H9 (cell line): ENCODE measurements at regions not wholly inside any gene's neighbourhood (a gene's known extent, or its start where the extent isn't known, plus 50 kb on each side); places are given as distances from the start of the nearest gene placed in this dataset.

ENCODE experiments used
- DNase-seq: peaks from one replicate; pipeline ENCODE4 v3.0.0-alpha.2; 2017
- H2AFZ ChIP-seq: one replicate; pipeline ENCODE4 v1.6.1; 2013; ENCODE audit warnings: mild to moderate bottlenecking, low read length, control low read depth, moderate library complexity
- H2AK5ac ChIP-seq: 2 replicates; pipeline ENCODE4 v1.6.1; 2013; ENCODE audit warnings: low read length, control low read depth, mixed read lengths; ENCODE audit not compliant: insufficient read length
- H2BK120ac ChIP-seq: one replicate; pipeline ENCODE4 v1.6.1; 2013; ENCODE audit warnings: low read depth, mild to moderate bottlenecking, low read length, control low read depth, inconsistent platforms; ENCODE audit not compliant: poor library complexity, severe bottlenecking
- H2BK12ac ChIP-seq: 2 replicates; pipeline ENCODE4 v1.6.1; 2013; ENCODE audit warnings: low read length, control low read depth, mixed read lengths, low read depth; ENCODE audit not compliant: insufficient read length
- H2BK15ac ChIP-seq: 2 replicates; pipeline ENCODE4 v1.6.1; 2013; ENCODE audit warnings: low read depth, low read length, control low read depth
- H2BK20ac ChIP-seq: one replicate; pipeline ENCODE4 v1.6.1; 2013; ENCODE audit warnings: low read depth, mild to moderate bottlenecking, low read length, control low read depth, inconsistent platforms; ENCODE audit not compliant: poor library complexity, severe bottlenecking
- H2BK5ac ChIP-seq: 2 replicates; pipeline ENCODE4 v1.6.1; 2013; ENCODE audit warnings: low read length, control low read depth, mixed read lengths; ENCODE audit not compliant: insufficient read length
- H3K14ac ChIP-seq: 2 replicates; pipeline ENCODE4 v1.6.1; 2013; ENCODE audit warnings: low read length, control low read depth; ENCODE audit not compliant: insufficient read depth
- H3K18ac ChIP-seq: 2 replicates; pipeline ENCODE4 v1.6.1; 2013; ENCODE audit warnings: low read depth, mild to moderate bottlenecking, mixed read lengths, low read length, control low read depth; ENCODE audit not compliant: insufficient read length
- H3K23ac ChIP-seq: 2 replicates; pipeline ENCODE4 v1.6.1; 2013; ENCODE audit warnings: low read length, control low read depth, mixed read lengths, low read depth; ENCODE audit not compliant: insufficient read length
- H3K23me2 ChIP-seq: 2 replicates; pipeline ENCODE4 v1.6.1; 2013; ENCODE audit warnings: low read depth, mild to moderate bottlenecking, mixed read lengths, low read length, control low read depth; ENCODE audit not compliant: insufficient read length, poor library complexity, severe bottlenecking
- H3K27ac ChIP-seq: 2 replicates; pipeline ENCODE4 v1.5.1; 2013; ENCODE audit warnings: low read length, control low read depth, mixed read lengths, low read depth; ENCODE audit not compliant: insufficient read length
- H3K27me3 ChIP-seq: 2 replicates; pipeline ENCODE4 v1.6.1; 2013; ENCODE audit warnings: low read length, control low read depth, inconsistent platforms; ENCODE audit not compliant: insufficient read depth
- H3K4ac ChIP-seq: 2 replicates; pipeline ENCODE4 v1.6.1; 2013; ENCODE audit warnings: low read depth, mild to moderate bottlenecking, control low read depth, inconsistent platforms, low read length, moderate library complexity
- H3K4me1 ChIP-seq: 2 replicates; pipeline ENCODE4 v1.6.1; 2013; ENCODE audit warnings: low read length, control low read depth, inconsistent platforms; ENCODE audit not compliant: insufficient read depth
- H3K4me2 ChIP-seq: 2 replicates; pipeline ENCODE4 v1.6.1; 2013; ENCODE audit warnings: low read length, control low read depth, mixed read lengths; ENCODE audit not compliant: insufficient read length, insufficient read depth
- H3K56ac ChIP-seq: 2 replicates; pipeline ENCODE4 v1.6.1; 2013; ENCODE audit warnings: low read depth, mild to moderate bottlenecking, mixed read lengths, low read length, control low read depth; ENCODE audit not compliant: insufficient read length
- H3K79me1 ChIP-seq: 2 replicates; pipeline ENCODE4 v1.6.1; 2013; ENCODE audit warnings: low read depth, mild to moderate bottlenecking, moderate library complexity, low read length, control low read depth, inconsistent platforms; ENCODE audit not compliant: insufficient read depth, poor library complexity, severe bottlenecking
- H3K79me2 ChIP-seq: 2 replicates; pipeline ENCODE4 v1.6.1; 2013; ENCODE audit warnings: low read length, control low read depth, inconsistent platforms; ENCODE audit not compliant: insufficient read depth
- H3K9ac ChIP-seq: 2 replicates; pipeline ENCODE4 v1.6.1; 2013; ENCODE audit warnings: low read length, control low read depth, mixed read lengths; ENCODE audit not compliant: insufficient read length; ENCODE audit errors: extremely low read depth
- H3K9me3 ChIP-seq: one replicate; pipeline ENCODE4 v1.6.1; 2013; ENCODE audit warnings: low read depth, low read length, inconsistent platforms; ENCODE audit not compliant: control insufficient read depth
- H3T11ph ChIP-seq: one replicate; pipeline ENCODE4 v1.6.1; 2013; ENCODE audit warnings: mild to moderate bottlenecking, low read length, control low read depth, inconsistent platforms
- H4K20me1 ChIP-seq: one replicate; pipeline ENCODE4 v1.6.1; 2013; ENCODE audit not compliant: control insufficient read depth, insufficient read length, insufficient read depth
- H4K5ac ChIP-seq: 2 replicates; pipeline ENCODE4 v1.6.1; 2013; ENCODE audit warnings: low read depth, mild to moderate bottlenecking, mixed read lengths, low read length, control low read depth; ENCODE audit not compliant: insufficient read length
- H4K8ac ChIP-seq: replicated peaks from 2 replicates; pipeline ENCODE4 v1.6.1; 2013; ENCODE audit warnings: low read length, control low read depth, mixed read lengths, low read depth; ENCODE audit not compliant: insufficient read length
- H4K91ac ChIP-seq: 2 replicates; pipeline ENCODE4 v1.6.1; 2013; ENCODE audit warnings: low read depth, mild to moderate bottlenecking, moderate library complexity, mixed read lengths, low read length, control low read depth; ENCODE audit not compliant: insufficient read length
- H3K27ac Mint-ChIP-seq, 3 experiments: 2 replicates in 2 of 3; 3 replicates in 1 of 3; pipeline ENCODE4 v1.8.0; 2020 to 2021; ENCODE audit warnings: mixed read lengths in 3 of 3, mild to moderate bottlenecking in 1 of 3, moderate library complexity in 1 of 3
- H3K27me3 Mint-ChIP-seq: 2 replicates; pipeline ENCODE4 v1.8.0; 2021; ENCODE audit warnings: low read depth, mild to moderate bottlenecking, moderate library complexity, mixed read lengths
- H3K36me3 Mint-ChIP-seq, 3 experiments: 2 replicates in 2 of 3; 3 replicates in 1 of 3; pipeline ENCODE4 v1.8.0; 2020 to 2021; ENCODE audit warnings: low read depth in 3 of 3, mixed read lengths in 3 of 3; ENCODE audit not compliant: insufficient read depth in 1 of 3
- H3K4me1 Mint-ChIP-seq, 2 experiments: 2 replicates each; pipeline ENCODE4 v1.8.0; 2020; ENCODE audit warnings: mixed read lengths in 2 of 2
- H3K4me3 Mint-ChIP-seq, 2 experiments: 2 replicates in 1 of 2; 3 replicates in 1 of 2; pipeline ENCODE4 v1.8.0; 2020 to 2021; ENCODE audit warnings: mild to moderate bottlenecking in 2 of 2, mixed read lengths in 2 of 2, moderate library complexity in 1 of 2
- H3K9me3 Mint-ChIP-seq, 2 experiments: 2 replicates in 1 of 2; 3 replicates in 1 of 2; pipeline ENCODE4 v1.8.0; 2020; ENCODE audit warnings: mild to moderate bottlenecking in 2 of 2, mixed read lengths in 2 of 2, moderate library complexity in 1 of 2
- WGBS: extraction: QIAGEN DNeasy Blood & Tissue Kit; methylation state at CpG from one replicate; pipeline ENCODE4 v1.1.7; 2013; ENCODE audit warnings: missing lambda C conversion rate, low lambda C conversion rate, mixed read lengths; ENCODE audit not compliant: insufficient read length; ENCODE audit errors: extremely low coverage; 5-methylcytosine and 5-hydroxymethylcytosine counted together
- TF ChIP-seq, protein P1 (sequence below): fragments of 200-600 bp; sonication (generic); conservative IDR thresholded peaks from 3 replicates; pipeline ENCODE4 v1.8.0; 2021; ENCODE audit warnings: antibody characterized with exemption, mild to moderate bottlenecking

DNA sequence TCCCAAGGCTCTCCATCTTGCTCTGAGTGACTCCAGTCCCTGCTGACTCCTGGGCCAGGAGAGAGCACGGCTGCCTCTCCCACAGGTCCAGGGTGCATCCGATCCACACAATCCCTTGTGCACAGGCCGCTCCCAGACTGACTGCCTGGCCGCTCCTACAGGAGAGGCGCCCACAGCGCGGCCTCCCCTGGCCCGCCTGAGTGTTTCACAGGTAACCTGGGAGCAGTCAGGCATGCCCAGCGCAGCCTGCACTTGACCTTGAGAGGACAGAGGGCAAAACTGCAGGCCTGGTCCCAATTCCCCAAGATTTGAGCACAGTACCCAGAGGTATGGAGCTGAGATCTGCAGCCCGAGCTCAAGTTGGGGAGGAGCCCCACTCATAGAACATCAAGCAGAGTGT lies 490.2 kb downstream of the CNTN6 start:
- Histone ChIP-seq H2BK15ac (no peak overlapping the region), H3K4ac (no peak overlapping the region), H4K91ac (no peak overlapping the region), H3K23ac (no peak overlapping the region), H2AK5ac (no peak overlapping the region), H4K5ac (no peak overlapping the region), H3K27ac (no peak overlapping the region), H3K56ac (no peak overlapping the region), H2BK20ac (no peak overlapping the region), H4K20me1 (no peaks in the 10 kb centered on the region), H2BK12ac (no peak overlapping the region), H3K9me3 (no peaks in the 10 kb centered on the region), H2BK120ac (no peak overlapping the region), H3K4me1 (no peaks in the 10 kb centered on the region), H3T11ph (no peak overlapping the region), H3K79me2 (no peaks in the 10 kb centered on the region), H4K8ac (no peak overlapping the region), H3K9ac (no peak overlapping the region), H2AFZ (no peak overlapping the region), H3K27me3 (no peaks in the 10 kb centered on the region), H3K4me2 (no peak overlapping the region), H2BK5ac (no peak overlapping the region), H3K18ac (no peak overlapping the region), H3K23me2 (no peaks in the 10 kb centered on the region), H3K14ac (peak overlapping the region; percentile 13; the same call in 1 of the 2 replicates), H3K79me1 (no peaks in the 10 kb centered on the region)
- no peak for DNase-seq
- no CpG with 5 or more reads among the region's 10 CpGs for WGBS
- peaks cover 0 to 3% (median 0%) of the 10 kb centered on the region in 3 experiments; a peak in 4 of 7 replicates for H3K36me3 Mint-ChIP-seq
- H3K27ac Mint-ChIP-seq, result no peak overlapping the region; a peak in 1 of 7 replicates
- peaks cover 9% of the 10 kb centered on the region in 2 experiments for H3K4me1 Mint-ChIP-seq
- TF ChIP-seq, protein P1, sequence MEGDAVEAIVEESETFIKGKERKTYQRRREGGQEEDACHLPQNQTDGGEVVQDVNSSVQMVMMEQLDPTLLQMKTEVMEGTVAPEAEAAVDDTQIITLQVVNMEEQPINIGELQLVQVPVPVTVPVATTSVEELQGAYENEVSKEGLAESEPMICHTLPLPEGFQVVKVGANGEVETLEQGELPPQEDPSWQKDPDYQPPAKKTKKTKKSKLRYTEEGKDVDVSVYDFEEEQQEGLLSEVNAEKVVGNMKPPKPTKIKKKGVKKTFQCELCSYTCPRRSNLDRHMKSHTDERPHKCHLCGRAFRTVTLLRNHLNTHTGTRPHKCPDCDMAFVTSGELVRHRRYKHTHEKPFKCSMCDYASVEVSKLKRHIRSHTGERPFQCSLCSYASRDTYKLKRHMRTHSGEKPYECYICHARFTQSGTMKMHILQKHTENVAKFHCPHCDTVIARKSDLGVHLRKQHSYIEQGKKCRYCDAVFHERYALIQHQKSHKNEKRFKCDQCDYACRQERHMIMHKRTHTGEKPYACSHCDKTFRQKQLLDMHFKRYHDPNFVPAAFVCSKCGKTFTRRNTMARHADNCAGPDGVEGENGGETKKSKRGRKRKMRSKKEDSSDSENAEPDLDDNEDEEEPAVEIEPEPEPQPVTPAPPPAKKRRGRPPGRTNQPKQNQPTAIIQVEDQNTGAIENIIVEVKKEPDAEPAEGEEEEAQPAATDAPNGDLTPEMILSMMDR, result no peak
- H3K27me3 Mint-ChIP-seq, result 0 out of 2 replicates have a peak, but pooled peaks cover 1% of the 10 kb centered on the region
- peaks cover 3 to 7% of the 10 kb centered on the region in 2 experiments for H3K9me3 Mint-ChIP-seq
- no peak overlapping the region for H3K4me3 Mint-ChIP-seq
